Mesothelial cell of epicardium (in vitro differentiated cells): ENCODE measurements at regions not wholly inside any gene's neighbourhood (a gene's known extent, or its start where the extent isn't known, plus 50 kb on each side); places are given as distances from the start of the nearest gene placed in this dataset.

Source experiments
- DNase-seq, 2 experiments: peaks; one replicate each; pipeline ENCODE4 v3.0.0; 2021; ENCODE audit warnings: low spot score in 2 of 2; ENCODE audit not compliant: unreplicated experiment in 2 of 2
- H3K27ac Mint-ChIP-seq: 2 replicates; pipeline ENCODE4 v1.8.0; 2021; ENCODE audit warnings: mixed read lengths
- H3K27me3 Mint-ChIP-seq: 2 replicates; pipeline ENCODE4 v1.8.0; 2021; ENCODE audit warnings: low read depth, mixed read lengths
- H3K36me3 Mint-ChIP-seq: 2 replicates; pipeline ENCODE4 v1.8.0; 2021; ENCODE audit warnings: mixed read lengths
- H3K4me1 Mint-ChIP-seq: 2 replicates; pipeline ENCODE4 v1.8.0; 2021; ENCODE audit warnings: mixed read lengths
- H3K4me3 Mint-ChIP-seq: 2 replicates; pipeline ENCODE4 v1.8.0; 2021; ENCODE audit warnings: mild to moderate bottlenecking, moderate library complexity, mixed read lengths
- H3K9me3 Mint-ChIP-seq: 2 replicates; pipeline ENCODE4 v1.8.0; 2021; ENCODE audit warnings: mixed read lengths
- TF ChIP-seq, protein P1 (sequence below): fragments of 200-600 bp; sonication (generic); IDR thresholded peaks from one replicate; pipeline ENCODE4 v1.5.0; 2021; ENCODE audit warnings: antibody characterized with exemption; ENCODE audit not compliant: unreplicated experiment

DNA sequence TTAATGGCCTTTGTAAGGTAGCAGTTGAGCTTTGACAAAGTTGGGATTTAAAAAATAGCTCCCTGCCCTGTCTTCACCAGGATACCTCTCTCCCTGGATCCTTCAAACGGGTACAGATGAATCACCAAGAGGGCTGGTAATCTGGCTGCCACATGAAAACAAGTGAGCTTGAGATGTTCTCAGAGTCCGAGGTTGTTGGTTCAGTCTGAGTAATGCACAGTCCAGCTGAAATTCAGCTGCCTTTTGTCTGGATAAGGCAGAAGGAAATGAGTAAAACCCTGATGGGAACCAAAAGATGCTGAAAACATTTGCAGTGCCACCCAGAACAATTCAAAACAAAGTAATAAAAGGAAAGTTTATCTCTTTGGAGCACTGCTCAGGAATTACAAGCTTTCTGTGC is 86.8 kb downstream of the GJA1 start:
- Mint-ChIP-seq H3K4me1 (peaks cover 29% of the 10 kb centered on the region), H3K36me3 (no peaks in the 10 kb centered on the region), H3K4me3 (no peak overlapping the region), H3K9me3 (no peaks in the 10 kb centered on the region), H3K27me3 (no peaks in the 10 kb centered on the region), H3K27ac (peak overlapping the region; percentile 28)
- DNase-seq, result no peak
- TF ChIP-seq, protein P1, sequence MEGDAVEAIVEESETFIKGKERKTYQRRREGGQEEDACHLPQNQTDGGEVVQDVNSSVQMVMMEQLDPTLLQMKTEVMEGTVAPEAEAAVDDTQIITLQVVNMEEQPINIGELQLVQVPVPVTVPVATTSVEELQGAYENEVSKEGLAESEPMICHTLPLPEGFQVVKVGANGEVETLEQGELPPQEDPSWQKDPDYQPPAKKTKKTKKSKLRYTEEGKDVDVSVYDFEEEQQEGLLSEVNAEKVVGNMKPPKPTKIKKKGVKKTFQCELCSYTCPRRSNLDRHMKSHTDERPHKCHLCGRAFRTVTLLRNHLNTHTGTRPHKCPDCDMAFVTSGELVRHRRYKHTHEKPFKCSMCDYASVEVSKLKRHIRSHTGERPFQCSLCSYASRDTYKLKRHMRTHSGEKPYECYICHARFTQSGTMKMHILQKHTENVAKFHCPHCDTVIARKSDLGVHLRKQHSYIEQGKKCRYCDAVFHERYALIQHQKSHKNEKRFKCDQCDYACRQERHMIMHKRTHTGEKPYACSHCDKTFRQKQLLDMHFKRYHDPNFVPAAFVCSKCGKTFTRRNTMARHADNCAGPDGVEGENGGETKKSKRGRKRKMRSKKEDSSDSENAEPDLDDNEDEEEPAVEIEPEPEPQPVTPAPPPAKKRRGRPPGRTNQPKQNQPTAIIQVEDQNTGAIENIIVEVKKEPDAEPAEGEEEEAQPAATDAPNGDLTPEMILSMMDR, result no peak

DNA sequence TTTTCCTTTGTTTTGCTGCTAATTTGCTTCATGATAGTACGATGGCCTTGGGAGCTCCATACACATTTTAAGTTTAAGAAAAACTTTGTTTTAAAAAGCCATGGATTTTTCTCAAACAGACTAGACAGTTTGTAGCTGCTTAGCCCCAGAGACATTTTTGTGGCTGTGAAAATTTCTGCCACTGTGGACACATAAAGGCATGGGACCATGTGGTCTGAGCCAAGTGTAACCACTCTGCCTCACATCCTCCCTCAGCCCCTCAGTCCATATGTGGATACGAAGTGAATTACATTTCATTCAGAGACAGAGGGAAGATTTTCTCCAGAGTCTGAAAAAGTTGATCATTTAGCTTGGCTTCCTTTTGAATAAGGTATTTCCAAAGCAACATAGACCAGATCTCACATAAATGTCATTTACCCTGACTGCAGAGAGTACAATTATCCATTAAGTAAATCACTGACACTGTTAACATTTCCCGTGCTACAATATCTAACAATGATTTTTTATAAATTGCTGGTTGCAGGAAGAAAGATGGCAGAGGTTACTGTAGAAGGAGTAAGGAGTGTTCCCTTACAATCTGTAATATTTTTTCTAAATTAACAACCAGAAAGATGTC is 87.4 kb downstream of the GJA1 start:
- H3K27me3 Mint-ChIP-seq, result no peaks in the 10 kb centered on the region
- TF ChIP-seq, protein P1, result no peak
- no peaks in the 10 kb centered on the region for H3K36me3 Mint-ChIP-seq
- H3K9me3 Mint-ChIP-seq, result no peaks in the 10 kb centered on the region
- no peak for DNase-seq
- H3K4me1 Mint-ChIP-seq, result peaks cover 29% of the 10 kb centered on the region
- H3K4me3 Mint-ChIP-seq, result no peak overlapping the region
- H3K27ac Mint-ChIP-seq, result peak overlapping the region; percentile 28

DNA sequence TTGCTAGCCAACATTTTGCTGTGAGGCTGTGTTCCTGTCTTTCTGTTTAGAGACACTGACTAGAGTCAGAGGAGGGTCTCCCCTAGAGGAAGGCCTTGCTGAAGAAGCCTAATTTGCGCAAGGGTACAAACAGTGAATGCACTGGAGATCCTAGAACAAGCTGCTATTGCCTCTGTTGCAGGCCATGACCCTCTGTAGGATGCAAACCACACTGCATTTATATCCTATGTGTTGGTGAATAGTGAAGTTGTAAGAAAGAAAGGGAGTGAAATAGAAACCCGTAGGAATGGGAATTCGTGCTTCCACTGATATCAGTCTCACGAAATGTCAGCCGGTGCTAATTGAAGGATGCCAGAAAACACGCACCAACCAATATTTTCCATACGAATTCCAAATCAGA is 88.2 kb downstream of the GJA1 start:
- peaks cover 29% of the 10 kb centered on the region for H3K4me1 Mint-ChIP-seq
- TF ChIP-seq, protein P1, result no peak
- no peaks in the 10 kb centered on the region for H3K27me3 Mint-ChIP-seq
- DNase-seq, result no peak
- no peaks in the 10 kb centered on the region for H3K9me3 Mint-ChIP-seq
- H3K36me3 Mint-ChIP-seq, result no peaks in the 10 kb centered on the region
- H3K27ac Mint-ChIP-seq, result peak overlapping the region; percentile 86
- H3K4me3 Mint-ChIP-seq, result no peak overlapping the region

DNA sequence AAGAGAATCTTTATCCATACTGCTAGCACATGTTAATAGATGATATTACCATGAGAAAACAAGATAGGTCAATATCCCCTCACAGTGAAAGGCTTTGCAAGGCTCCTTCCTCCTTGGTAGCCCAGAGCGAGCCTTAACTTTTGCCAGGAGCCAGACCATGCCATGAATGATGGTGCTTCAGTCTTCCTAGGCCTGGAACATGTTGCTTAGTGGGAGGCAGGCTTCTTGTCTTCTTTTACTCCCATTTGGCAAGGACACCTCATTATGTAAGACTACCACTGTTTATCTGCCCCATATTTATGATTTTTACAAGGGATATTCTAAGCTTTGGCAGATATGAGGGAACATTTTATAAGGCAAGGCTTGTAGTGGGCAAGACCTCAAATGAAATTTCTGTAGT is 90.8 kb downstream of the GJA1 start:
- no peaks in the 10 kb centered on the region for H3K9me3 Mint-ChIP-seq
- no peak overlapping the region for H3K4me3 Mint-ChIP-seq
- H3K27me3 Mint-ChIP-seq, result no peaks in the 10 kb centered on the region
- TF ChIP-seq, protein P1, result no peak
- H3K27ac Mint-ChIP-seq, result no peak overlapping the region
- H3K36me3 Mint-ChIP-seq, result no peaks in the 10 kb centered on the region
- no peak for DNase-seq
- H3K4me1 Mint-ChIP-seq, result peaks cover 25% of the 10 kb centered on the region

DNA sequence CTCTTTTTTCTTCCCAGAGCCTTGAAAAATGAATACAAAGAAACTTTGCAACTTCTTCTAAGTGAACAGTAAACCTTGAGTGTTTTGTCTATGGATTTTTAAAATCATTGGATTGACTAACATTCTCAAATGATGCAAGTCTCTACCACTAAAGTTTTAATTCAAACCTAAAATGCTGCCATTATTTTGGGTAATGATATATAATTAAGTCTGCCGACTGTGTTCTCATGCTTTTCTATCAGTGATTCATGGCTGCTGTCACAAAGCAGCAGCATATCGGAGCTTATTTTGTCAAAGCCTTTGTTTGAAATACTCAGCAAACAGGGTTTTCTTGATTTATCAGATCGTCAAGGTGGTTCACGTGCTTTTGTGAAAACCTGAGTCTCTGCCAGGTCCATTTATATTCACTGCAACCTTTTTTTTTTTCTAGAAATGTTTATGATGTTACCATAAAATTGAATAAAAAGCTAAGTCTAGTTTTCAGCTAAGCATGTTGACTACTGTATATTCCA is 96.3 kb downstream of the GJA1 start:
- TF ChIP-seq, protein P1, result no peak
- no peak for DNase-seq
- Mint-ChIP-seq H3K27me3 (no peaks in the 10 kb centered on the region), H3K36me3 (no peaks in the 10 kb centered on the region), H3K4me3 (no peak overlapping the region), H3K4me1 (peaks cover 30% of the 10 kb centered on the region), H3K9me3 (no peaks in the 10 kb centered on the region), H3K27ac (peak overlapping the region; percentile 81)
